Muscle of leg (tissue), 3 donors: ENCODE measurements at regions not wholly inside any gene's neighbourhood (a gene's known extent, or its start where the extent isn't known, plus 50 kb on each side); places are given as distances from the start of the nearest gene placed in this dataset.
A peak's percentile ranks its signal among the peaks of the same experiment; 100 is the strongest.

ENCODE experiments used
- DNase-seq: peaks from one replicate; pipeline ENCODE4 v3.0.0; 2013
- H3K27ac ChIP-seq: one replicate; pipeline ENCODE4 v1.5.1; 2013; ENCODE audit warnings: mild to moderate bottlenecking, low read length, control low read depth
- H3K27me3 ChIP-seq: one replicate; pipeline ENCODE4 v1.6.1; 2013; ENCODE audit warnings: low read length; ENCODE audit not compliant: control insufficient read depth, insufficient read depth
- H3K36me3 ChIP-seq: one replicate; pipeline ENCODE4 v1.6.1; 2013; ENCODE audit warnings: low read length; ENCODE audit not compliant: control insufficient read depth, insufficient read depth
- H3K4me1 ChIP-seq: one replicate; pipeline ENCODE4 v1.6.1; 2013; ENCODE audit warnings: low read length; ENCODE audit not compliant: control insufficient read depth, insufficient read depth
- H3K4me3 ChIP-seq: one replicate; pipeline ENCODE4 v1.5.1; 2013; ENCODE audit warnings: low read length, control low read depth
- H3K9me3 ChIP-seq: replicated peaks from 2 replicates; pipeline ENCODE4 v1.6.1; 2013; ENCODE audit warnings: low read depth, low read length; ENCODE audit not compliant: control insufficient read depth
- WGBS: methylation state at CpG from one replicate; pipeline ENCODE4 v1.1.5; 2013; ENCODE audit warnings: missing lambda C conversion rate; ENCODE audit not compliant: insufficient coverage; 5-methylcytosine and 5-hydroxymethylcytosine counted together

DNA sequence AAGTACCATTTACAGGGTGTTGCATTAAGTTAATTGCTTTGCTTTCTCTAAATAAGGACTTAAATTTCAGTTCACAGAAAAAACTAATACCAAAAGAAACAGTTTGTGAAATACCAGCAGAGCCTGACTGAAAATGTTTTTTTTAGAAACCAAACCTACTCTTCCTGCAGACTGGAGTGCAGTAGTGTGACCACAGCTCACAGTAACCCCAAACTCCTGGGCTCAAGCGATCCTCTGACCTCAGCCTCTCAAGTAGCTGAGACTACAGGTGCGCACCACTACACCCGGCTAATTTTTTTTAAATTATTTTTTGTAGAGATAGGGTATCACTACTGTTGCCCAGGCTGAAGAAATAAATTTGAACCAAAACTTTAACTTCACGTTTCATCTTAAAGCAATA, 103.5 kb upstream of the PLEKHA5 start:
- Histone ChIP-seq H3K9me3 (no peaks in the 10 kb centered on the region), H3K36me3 (no peaks in the 10 kb centered on the region), H3K27ac (no peak overlapping the region), H3K4me3 (no peak overlapping the region), H3K27me3 (no peaks in the 10 kb centered on the region), H3K4me1 (no peaks in the 10 kb centered on the region)
- DNase-seq, result no peak
- WGBS, result no CpG with 5 or more reads among the region's 4 CpGs

DNA sequence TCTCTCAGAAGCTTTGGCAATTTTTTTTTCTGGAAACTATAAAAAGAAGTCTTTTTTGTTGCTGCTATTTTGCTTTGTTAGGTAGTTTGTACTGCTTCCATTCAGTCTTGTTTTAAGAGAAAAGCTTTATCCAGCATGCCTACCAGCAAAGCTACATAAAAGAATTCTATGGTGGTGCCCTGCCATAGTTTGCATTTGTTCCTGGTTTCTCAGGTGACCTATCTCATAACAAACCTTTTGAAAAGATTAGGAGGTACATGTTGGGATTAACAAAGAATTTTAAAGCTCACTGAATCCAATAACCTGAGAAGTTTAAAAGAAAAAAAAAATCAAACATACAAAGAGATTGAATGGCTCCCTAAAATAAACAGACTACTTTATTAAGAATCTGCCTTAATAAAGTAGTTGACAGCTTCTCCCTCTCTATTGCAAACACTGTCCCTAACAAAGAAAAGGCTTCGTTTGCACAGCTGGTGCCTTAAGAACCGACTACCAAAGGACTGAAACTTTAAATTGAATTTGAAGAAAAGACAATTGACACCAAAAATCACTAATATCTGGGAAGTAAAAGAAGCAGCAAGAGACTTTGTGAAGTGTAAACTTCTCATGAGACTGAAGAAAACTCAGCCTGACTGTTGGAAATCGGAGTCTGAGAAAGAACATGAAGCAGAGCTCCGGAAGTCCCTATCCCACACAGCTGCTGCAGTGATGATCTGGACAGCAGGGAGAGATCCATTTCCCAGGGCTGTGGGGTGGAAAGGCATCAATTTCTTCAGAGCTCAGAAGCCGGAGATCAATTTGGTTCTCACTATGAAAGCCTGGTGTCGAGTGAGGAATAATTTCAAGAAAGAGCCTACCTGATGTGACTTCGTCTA, 102.7 kb upstream of the PLEKHA5 start:
- no peaks in the 10 kb centered on the region for H3K36me3 ChIP-seq
- DNase-seq, result peak; percentile 53
- no peaks in the 10 kb centered on the region for H3K4me1 ChIP-seq
- WGBS, result 90% methylated on average over 2 of the region's 7 CpGs
- H3K27ac ChIP-seq, result no peak overlapping the region
- no peak overlapping the region for H3K4me3 ChIP-seq
- no peaks in the 10 kb centered on the region for H3K27me3 ChIP-seq
- no peaks in the 10 kb centered on the region for H3K9me3 ChIP-seq

- no CpG with 5 or more reads among the region's 4 CpGs for WGBS
- Histone ChIP-seq H3K36me3 (no peaks in the 10 kb centered on the region), H3K27ac (no peak overlapping the region), H3K9me3 (peaks cover 4% of the 10 kb centered on the region), H3K4me3 (no peak overlapping the region), H3K27me3 (no peaks in the 10 kb centered on the region), H3K4me1 (no peaks in the 10 kb centered on the region)
- no peak for DNase-seq
Observed at GRCh38 chr12:19030180-19030579, 99.4 kb upstream of the PLEKHA5 start.

DNA sequence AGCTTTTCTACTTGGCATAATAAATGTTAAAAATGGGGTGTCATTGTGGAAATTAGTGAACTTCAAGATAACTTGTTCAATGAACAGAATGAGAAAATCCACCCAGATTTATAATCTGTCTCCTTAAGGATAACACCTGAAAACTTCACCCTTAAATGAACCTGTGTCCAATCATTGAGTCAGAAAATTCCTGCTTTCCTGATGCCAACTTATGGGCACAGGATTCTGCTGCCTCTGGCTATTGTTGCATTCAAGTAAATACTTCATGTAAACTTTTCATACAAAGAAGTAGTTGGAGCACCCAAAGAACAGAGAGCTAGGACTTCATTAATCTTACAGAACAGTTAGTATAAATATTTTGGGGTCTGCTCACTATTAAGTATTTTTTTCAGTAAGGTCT, 98.9 kb upstream of the PLEKHA5 start:
- DNase-seq, result no peak
- H3K27ac ChIP-seq, result no peak overlapping the region
- peaks cover 4% of the 10 kb centered on the region for H3K9me3 ChIP-seq
- H3K36me3 ChIP-seq, result no peaks in the 10 kb centered on the region
- H3K27me3 ChIP-seq, result no peaks in the 10 kb centered on the region
- no peaks in the 10 kb centered on the region for H3K4me1 ChIP-seq
- no peak overlapping the region for H3K4me3 ChIP-seq

- no peaks in the 10 kb centered on the region for H3K4me1 ChIP-seq
- no peaks in the 10 kb centered on the region for H3K36me3 ChIP-seq
- peak; percentile 43 for DNase-seq
- H3K27me3 ChIP-seq, result no peaks in the 10 kb centered on the region
- H3K27ac ChIP-seq, result no peak overlapping the region
- WGBS, result 69% methylated on average over 2 of the region's 4 CpGs
- peaks cover 4% of the 10 kb centered on the region for H3K9me3 ChIP-seq
- no peak overlapping the region for H3K4me3 ChIP-seq
Observed at GRCh38 chr12:19031032-19031431, 98.5 kb upstream of the PLEKHA5 start.

DNA sequence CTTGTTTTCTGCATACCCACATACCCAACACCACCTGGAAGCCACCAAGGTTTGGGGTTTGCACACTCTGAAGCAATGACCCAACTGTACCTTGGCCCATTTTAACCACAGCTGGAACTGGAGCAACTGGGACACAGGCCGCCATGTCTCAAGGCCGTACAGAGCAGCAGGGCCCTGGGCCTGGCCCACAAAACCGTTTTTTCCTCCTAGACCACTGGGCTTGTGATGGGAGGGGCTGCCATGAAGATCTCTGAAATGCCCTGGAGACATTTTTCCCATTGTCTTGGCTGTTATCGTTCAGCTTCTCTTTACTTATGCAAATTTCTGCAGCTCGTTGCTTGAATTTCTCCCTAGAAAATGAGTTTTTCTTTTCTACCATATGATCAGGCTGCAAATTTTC, 96.7 kb upstream of the PLEKHA5 start:
- H3K36me3 ChIP-seq, result no peaks in the 10 kb centered on the region
- whole genome bisulfite sequencing, result 87% methylated on average over 5 of the region's 5 CpGs
- H3K27ac ChIP-seq, result no peak overlapping the region
- peaks cover 4% of the 10 kb centered on the region for H3K9me3 ChIP-seq
- H3K4me1 ChIP-seq, result peaks cover 2% of the 10 kb centered on the region
- H3K27me3 ChIP-seq, result no peaks in the 10 kb centered on the region
- H3K4me3 ChIP-seq, result no peak overlapping the region
- DNase-seq, result no peak

DNA sequence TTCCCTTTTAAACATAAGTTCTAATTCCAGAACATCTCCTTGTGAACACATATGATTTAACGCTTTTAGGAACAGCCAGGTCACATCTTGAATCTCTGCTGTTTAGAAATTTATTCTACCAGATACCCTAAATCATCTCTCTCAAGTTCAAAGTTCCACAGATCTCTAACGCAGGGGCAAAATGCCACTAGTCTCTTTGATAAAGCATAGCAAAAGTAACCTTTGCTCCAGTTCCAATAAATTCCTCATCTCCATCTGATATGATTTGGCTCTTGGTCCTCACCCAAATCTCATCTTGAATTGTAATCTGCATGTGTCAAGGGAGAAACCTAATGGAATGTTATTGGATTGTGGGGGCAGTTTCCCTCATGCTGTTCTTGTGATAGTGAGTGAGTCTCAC, 96.3 kb upstream of the PLEKHA5 start:
- H3K4me3 ChIP-seq, result no peak overlapping the region
- no peaks in the 10 kb centered on the region for H3K27me3 ChIP-seq
- H3K27ac ChIP-seq, result no peak overlapping the region
- WGBS, result 70% methylated on average over 1 of the region's 2 CpGs
- H3K4me1 ChIP-seq, result peaks cover 3% of the 10 kb centered on the region
- no peaks in the 10 kb centered on the region for H3K36me3 ChIP-seq
- H3K9me3 ChIP-seq, result peaks cover 4% of the 10 kb centered on the region
- no peak for DNase-seq

DNA sequence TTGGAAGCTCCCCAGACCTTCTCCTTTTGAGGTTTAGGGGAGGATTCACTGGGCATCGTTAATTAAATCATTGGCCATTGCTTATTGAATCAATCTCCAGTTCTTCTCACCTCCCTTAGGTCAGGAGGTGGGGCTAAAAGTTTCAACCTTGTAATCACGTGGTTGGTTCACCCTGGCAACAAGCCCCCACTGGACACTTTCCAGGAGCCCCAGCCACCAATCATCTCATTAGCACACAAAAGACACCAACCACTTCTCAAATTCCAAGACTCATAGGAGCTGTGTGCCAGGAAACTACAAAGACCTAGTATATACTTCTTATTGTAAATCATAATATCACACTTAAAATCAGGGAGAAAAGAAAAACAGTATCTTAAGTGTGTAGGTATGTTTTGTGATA, 94.6 kb upstream of the PLEKHA5 start:
- Histone ChIP-seq H3K27me3 (no peaks in the 10 kb centered on the region), H3K36me3 (no peaks in the 10 kb centered on the region), H3K9me3 (peaks cover 4% of the 10 kb centered on the region), H3K4me1 (peaks cover 7% of the 10 kb centered on the region), H3K4me3 (no peak overlapping the region), H3K27ac (no peak overlapping the region)
- no CpG with 5 or more reads among the region's 2 CpGs for WGBS
- DNase-seq, result no peak

- no peaks in the 10 kb centered on the region for H3K36me3 ChIP-seq
- H3K9me3 ChIP-seq, result peaks cover 4% of the 10 kb centered on the region
- WGBS, result 0% methylated on average over 1 of the region's 1 CpG
- peaks cover 7% of the 10 kb centered on the region for H3K4me1 ChIP-seq
- no peaks in the 10 kb centered on the region for H3K27me3 ChIP-seq
- peak; percentile 88 for DNase-seq
- no peak overlapping the region for H3K4me3 ChIP-seq
- no peak overlapping the region for H3K27ac ChIP-seq
Observed at GRCh38 chr12:19035536-19035935, 94.0 kb upstream of the PLEKHA5 start.

DNA sequence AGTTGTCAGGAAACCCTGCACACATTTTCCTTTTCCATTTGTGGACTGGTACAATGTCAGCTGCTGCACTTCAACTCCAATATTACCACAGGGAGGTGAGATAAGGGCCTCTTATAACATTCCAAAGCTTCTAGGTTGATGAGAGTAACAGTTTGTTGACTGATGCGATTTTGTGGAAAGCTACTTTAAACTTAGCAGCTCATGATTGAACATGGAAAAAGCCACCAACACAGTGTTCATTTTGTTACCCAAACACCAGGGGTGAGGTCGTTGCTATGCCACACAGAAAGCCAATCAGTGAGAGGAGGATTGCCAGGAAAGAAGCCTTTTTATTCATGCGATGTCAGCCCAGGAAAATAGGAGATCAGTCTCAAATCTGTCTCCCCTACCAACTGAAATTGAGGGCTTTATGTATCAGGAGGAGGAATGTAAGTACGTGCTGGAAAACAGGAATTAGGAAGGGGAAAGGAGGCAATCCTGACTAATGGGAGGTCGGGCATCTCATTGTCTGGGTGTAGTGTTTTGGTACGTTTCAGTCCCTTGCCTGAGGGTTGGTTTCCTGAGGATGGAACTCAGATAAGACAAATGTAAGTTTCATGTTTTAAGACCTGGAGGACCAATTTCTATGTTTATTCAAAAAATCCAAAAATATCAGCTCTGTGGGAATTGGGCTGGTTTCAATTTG, 92.7 kb upstream of the PLEKHA5 start:
- no peaks in the 10 kb centered on the region for H3K27me3 ChIP-seq
- H3K4me1 ChIP-seq, result peaks cover 7% of the 10 kb centered on the region
- no peak overlapping the region for H3K4me3 ChIP-seq
- no peak overlapping the region for H3K27ac ChIP-seq
- WGBS, result 83% methylated on average over 1 of the region's 6 CpGs
- H3K9me3 ChIP-seq, result peaks cover 4% of the 10 kb centered on the region
- no peaks in the 10 kb centered on the region for H3K36me3 ChIP-seq
- no peak for DNase-seq
